Liver (tissue), 8 donors: ENCODE measurements at regions not wholly inside any gene's neighbourhood (a gene's known extent, or its start where the extent isn't known, plus 50 kb on each side); places are given as distances from the start of the nearest gene placed in this dataset.

Experiments used
- DNase-seq: peaks from one replicate; pipeline ENCODE4 v3.0.0-alpha.2; 2017; ENCODE audit warnings: low spot score
- H3K27ac ChIP-seq, 2 donors: one replicate each; pipeline ENCODE4 v1.7.0; 2013; ENCODE audit warnings: inconsistent platforms in 2 of 2, low read length in 2 of 2, control low read depth in 1 of 2, low read depth in 1 of 2, mild to moderate bottlenecking in 1 of 2
- H3K27me3 ChIP-seq, 4 donors: one replicate each; pipeline versions ENCODE4 v1.6.1 to v1.7.0; 2013; ENCODE audit warnings: low read length in 3 of 4, inconsistent platforms in 1 of 4, mild to moderate bottlenecking in 1 of 4, moderate library complexity in 1 of 4; ENCODE audit not compliant: control insufficient read depth in 4 of 4, insufficient read depth in 4 of 4
- H3K36me3 ChIP-seq, 4 donors: one replicate each; pipeline versions ENCODE4 v1.6.1 to v1.7.0; 2013; ENCODE audit warnings: low read length in 3 of 4, mild to moderate bottlenecking in 3 of 4, low read depth in 1 of 4, moderate library complexity in 1 of 4; ENCODE audit not compliant: control insufficient read depth in 4 of 4, insufficient read depth in 3 of 4
- H3K4me1 ChIP-seq, 4 donors: one replicate each; pipeline versions ENCODE4 v1.6.1 to v1.7.0; 2013; ENCODE audit warnings: low read length in 3 of 4, mild to moderate bottlenecking in 3 of 4, moderate library complexity in 1 of 4; ENCODE audit not compliant: control insufficient read depth in 4 of 4, insufficient read depth in 4 of 4
- H3K4me3 ChIP-seq, 3 donors: one replicate each; pipeline versions ENCODE4 v1.6.1 to v1.7.0; 2013; ENCODE audit warnings: low read length in 3 of 3, control low read depth in 1 of 3, low read depth in 1 of 3, mild to moderate bottlenecking in 1 of 3
- H3K9ac ChIP-seq, 2 donors: one replicate each; pipeline ENCODE4 v1.7.0; 2013; ENCODE audit warnings: low read length in 2 of 2, mild to moderate bottlenecking in 2 of 2, moderate library complexity in 2 of 2, control low read depth in 1 of 2, low read depth in 1 of 2
- H3K9me3 ChIP-seq, 4 donors: one replicate each; pipeline versions ENCODE4 v1.6.1 to v1.7.0; 2013; ENCODE audit warnings: low read length in 3 of 4; ENCODE audit not compliant: control insufficient read depth in 4 of 4
- ATF3 ChIP-seq: IDR thresholded peaks from 2 replicates; pipeline ENCODE4 v1.6.1; 2016; ENCODE audit warnings: antibody characterized with exemption
- CTCF ChIP-seq: fragments of 150-350 bp; IDR thresholded peaks from 2 replicates; pipeline ENCODE4 v1.5.1; 2017; ENCODE audit warnings: improper control_type of control experiment, low read depth, low read length; ENCODE audit not compliant: missing input control
- EGR1 ChIP-seq, 2 donors: IDR thresholded peaks; 2 replicates each; pipeline ENCODE4 v1.6.1; 2016 to 2018; ENCODE audit warnings: antibody characterized with exemption in 2 of 2, low read depth in 2 of 2
- FOXA1 ChIP-seq: IDR thresholded peaks from 2 replicates; pipeline ENCODE4 v1.6.1; 2016; ENCODE audit warnings: antibody characterized with exemption
- FOXA2 ChIP-seq: IDR thresholded peaks from 2 replicates; pipeline ENCODE4 v1.6.1; 2016; ENCODE audit warnings: antibody characterized with exemption
- GABPA ChIP-seq, 2 donors: IDR thresholded peaks in 1 of 2; conservative IDR thresholded peaks in 1 of 2; 2 replicates each; pipeline ENCODE4 v1.6.1; 2016; ENCODE audit warnings: antibody characterized with exemption in 2 of 2, mild to moderate bottlenecking in 1 of 2, moderate library complexity in 1 of 2
- HNF4A ChIP-seq, 2 donors: conservative IDR thresholded peaks; 2 replicates each; pipeline ENCODE4 v1.6.1; 2016; ENCODE audit warnings: antibody characterized with exemption in 2 of 2, mild to moderate bottlenecking in 2 of 2
- HNF4G ChIP-seq: IDR thresholded peaks from 2 replicates; pipeline ENCODE4 v1.6.1; 2016; ENCODE audit warnings: antibody characterized with exemption
- JUND ChIP-seq, 2 donors: IDR thresholded peaks; 2 replicates each; pipeline ENCODE4 v1.6.1; 2016; ENCODE audit warnings: antibody characterized with exemption in 2 of 2
- MAX ChIP-seq: IDR thresholded peaks from 2 replicates; pipeline ENCODE4 v1.6.1; 2016; ENCODE audit warnings: antibody characterized with exemption
- NR2F2 ChIP-seq: IDR thresholded peaks from 2 replicates; pipeline ENCODE4 v1.6.1; 2016; ENCODE audit warnings: antibody characterized with exemption
- RAD21 ChIP-seq, 2 donors: IDR thresholded peaks; 2 replicates each; pipeline ENCODE4 v1.6.1; 2016; ENCODE audit warnings: antibody characterized with exemption in 2 of 2, mild to moderate bottlenecking in 2 of 2
- REST ChIP-seq: IDR thresholded peaks from 2 replicates; pipeline ENCODE4 v1.6.1; 2016; ENCODE audit warnings: antibody characterized with exemption, mild to moderate bottlenecking
- RXRA ChIP-seq, 2 donors: IDR thresholded peaks; 2 replicates each; pipeline ENCODE4 v1.6.1; 2017 to 2018; ENCODE audit warnings: antibody characterized with exemption in 2 of 2, mild to moderate bottlenecking in 1 of 2
- SP1 ChIP-seq: IDR thresholded peaks from 2 replicates; pipeline ENCODE4 v1.6.1; 2018; ENCODE audit warnings: antibody characterized with exemption, mild to moderate bottlenecking
- TAF1 ChIP-seq: conservative IDR thresholded peaks from 2 replicates; pipeline ENCODE4 v1.6.1; 2016; ENCODE audit warnings: antibody characterized with exemption, mild to moderate bottlenecking
- YY1 ChIP-seq: IDR thresholded peaks from 2 replicates; pipeline ENCODE4 v1.6.1; 2016; ENCODE audit warnings: antibody characterized with exemption, mild to moderate bottlenecking
- ZBTB33 ChIP-seq: IDR thresholded peaks from 2 replicates; pipeline ENCODE4 v1.6.1; 2016; ENCODE audit warnings: antibody characterized with exemption
- WGBS: extraction: QIAGEN DNeasy Blood & Tissue Kit; methylation state at CpG from one replicate; pipeline ENCODE4 v1.1.7; 2013; 5-methylcytosine and 5-hydroxymethylcytosine counted together
- donor health status: healthy.
- donor health status: healthy.
- donor health status: healthy.
- donor health status: healthy.
- donor health status: healthy.

- no peak for DNase-seq
- Histone ChIP-seq H3K36me3 (no peaks in the 10 kb centered on the region), H3K4me1 (no peaks in the 10 kb centered on the region), H3K9me3 (no peaks in the 10 kb centered on the region), H3K4me3 (no peak overlapping the region), H3K27ac (no peak overlapping the region), H3K9ac (no peak overlapping the region), H3K27me3 (no peaks in the 10 kb centered on the region)
- WGBS, result 74% methylated on average over 7 of the region's 7 CpGs
- TF ChIP-seq FOXA2, result no peak
Measured at GRCh38 chr13:107803822-107804495, 411.4 kb downstream of the LIG4 start.

- Histone ChIP-seq H3K4me3 (no peak overlapping the region), H3K36me3 (no peaks in the 10 kb centered on the region), H3K27me3 (no peaks in the 10 kb centered on the region), H3K9ac (no peak overlapping the region), H3K4me1 (no peaks in the 10 kb centered on the region), H3K27ac (no peak overlapping the region), H3K9me3 (no peaks in the 10 kb centered on the region)
- no peak for DNase-seq
- TF ChIP-seq RAD21 (IDR thresholded peaks at IDR 0.05), result no peak
- 75% methylated on average over 9 of the region's 9 CpGs for WGBS
Measured at GRCh38 chr13:107801621-107802020, 413.7 kb downstream of the LIG4 start.

GRCh38 chr13:107799001-107799400 is 416.3 kb downstream of the LIG4 start:
- DNase-seq, result no peak
- Histone ChIP-seq H3K27me3 (no peaks in the 10 kb centered on the region), H3K9me3 (no peaks in the 10 kb centered on the region), H3K9ac (no peak overlapping the region), H3K27ac (no peak overlapping the region), H3K4me3 (no peak overlapping the region), H3K4me1 (no peaks in the 10 kb centered on the region), H3K36me3 (no peaks in the 10 kb centered on the region)
- WGBS, result 38% methylated on average over 5 of the region's 5 CpGs
- TF ChIP-seq HNF4G, result no peak
- TF ChIP-seq REST, result no peak
- no peak for TF ChIP-seq FOXA1
- TF ChIP-seq ATF3, result no peak
- no peak for TF ChIP-seq RXRA (IDR thresholded peaks at IDR 0.05)
- TF ChIP-seq TAF1, result no peak
- TF ChIP-seq YY1, result no peak
- TF ChIP-seq ZBTB33, result no peak
- no peak for TF ChIP-seq FOXA2
- no peak for TF ChIP-seq RAD21 (IDR thresholded peaks at IDR 0.05)
- no peak for TF ChIP-seq GABPA (IDR thresholded peaks at IDR 0.05 in 1 of 2, conservative IDR thresholded peaks at IDR 0.05 in 1 of 2)
- no peak for TF ChIP-seq MAX
- no peak for TF ChIP-seq CTCF
- TF ChIP-seq SP1, result no peak
- no peak for TF ChIP-seq JUND (IDR thresholded peaks at IDR 0.05)
- no peak for TF ChIP-seq NR2F2
- no peak for TF ChIP-seq HNF4A (conservative IDR thresholded peaks at IDR 0.05)
- no peak for TF ChIP-seq EGR1 (IDR thresholded peaks at IDR 0.05; ENCODE audit: low read depth in 2 of 2)
